Kidney (tissue), 13 donors: ENCODE measurements at regions not wholly inside any gene's neighbourhood (a gene's known extent, or its start where the extent isn't known, plus 50 kb on each side); places are given as distances from the start of the nearest gene placed in this dataset.

Experiments
- DNase-seq, 5 donors: peaks; one replicate each; pipeline ENCODE4 v3.0.0-alpha.2; 2013 to 2020
- FAIRE-seq: peaks from 2 replicates; lab custom pipeline; 2012; peaks lifted over from hg19 to GRCh38; lab: Jason Lieb, UNC
- H3K27ac ChIP-seq, 2 donors: one replicate each; pipeline ENCODE4 v1.7.0; 2013; ENCODE audit warnings: low read depth in 2 of 2, low read length in 2 of 2, inconsistent platforms in 1 of 2
- H3K27me3 ChIP-seq: one replicate; pipeline ENCODE4 v1.7.1; 2013; ENCODE audit warnings: low read length, inconsistent platforms; ENCODE audit not compliant: control insufficient read depth, insufficient read depth
- H3K36me3 ChIP-seq, 3 donors: one replicate each; pipeline versions ENCODE4 v1.7.0 to v1.7.1; 2013; ENCODE audit warnings: low read length in 3 of 3, control low read depth in 1 of 3, inconsistent platforms in 1 of 3; ENCODE audit not compliant: insufficient read depth in 3 of 3, control insufficient read depth in 2 of 3
- H3K4me1 ChIP-seq, 3 donors: one replicate each; pipeline versions ENCODE4 v1.7.0 to v1.7.1; 2013; ENCODE audit warnings: low read length in 3 of 3, inconsistent platforms in 1 of 3, low read depth in 1 of 3; ENCODE audit not compliant: control insufficient read depth in 2 of 3, insufficient read depth in 2 of 3
- H3K4me3 ChIP-seq, 3 donors: one replicate each; pipeline versions ENCODE4 v1.7.0 to v1.8.1; 2013; ENCODE audit warnings: low read length in 3 of 3, control low read depth in 1 of 3, inconsistent platforms in 1 of 3
- H3K9ac ChIP-seq, 3 donors: one replicate each; pipeline versions ENCODE4 v1.7.0 to v1.7.1; 2013; ENCODE audit warnings: low read length in 3 of 3, control low read depth in 1 of 3, inconsistent platforms in 1 of 3
- H3K9me3 ChIP-seq, 3 donors: one replicate each; pipeline versions ENCODE4 v1.7.0 to v1.7.1; 2013; ENCODE audit warnings: low read length in 3 of 3, control low read depth in 1 of 3, inconsistent platforms in 1 of 3; ENCODE audit not compliant: control insufficient read depth in 2 of 3, insufficient read depth in 1 of 3
- CTCF ChIP-seq: IDR thresholded peaks from 3 replicates; pipeline ENCODE4 v1.5.1; 2012; ENCODE audit warnings: mild to moderate bottlenecking, moderate library complexity, borderline replicate concordance; ENCODE audit not compliant: insufficient read depth; ENCODE audit errors: extremely low read depth
- intact Hi-C: fragments of 100-400 bp; cut with DNase I; formaldehyde crosslinking; loops from one replicate; pipeline ENCODE4 v1.11.1; 2022
- donor health status: control.
- donor health status: control.
- donor health status: control.
- donor health status: control.
- donor health status: control.
- donor health status: DM: yes; HTN: yes; CAD: no.
- donor health status: Normal renal cell carcinoma (clear cell type).

GRCh38 chr2:221969087-221969829, 329.5 kb downstream of the PAX3 start:
- TF ChIP-seq CTCF: peak; percentile 74
- Histone ChIP-seq H3K4me3 (no peak overlapping the region), H3K27ac (no peak overlapping the region), H3K9ac (no peak overlapping the region), H3K27me3 (no peaks in the 10 kb centered on the region), H3K4me1 (no peaks in the 10 kb centered on the region), H3K9me3 (no peaks in the 10 kb centered on the region), H3K36me3 (no peaks in the 10 kb centered on the region)
- FAIRE-seq (peak; percentile 90), DNase-seq (peak in 3 of 5 donors; percentile 15 to 65 (median 46))
- intact Hi-C loops: no loop called here

- H3K4me3 ChIP-seq: no peak overlapping the region
- no peaks in the 10 kb centered on the region for H3K4me1 ChIP-seq
- H3K27ac ChIP-seq: no peak overlapping the region
- H3K36me3 ChIP-seq: no peaks in the 10 kb centered on the region
- H3K9ac ChIP-seq: no peak overlapping the region
- H3K27me3 ChIP-seq: no peaks in the 10 kb centered on the region
- no peak for TF ChIP-seq CTCF
- intact Hi-C loops: no loop called here
- H3K9me3 ChIP-seq: no peaks in the 10 kb centered on the region
- DNase-seq (no peak), FAIRE-seq (no peak)
Observed at GRCh38 chr2:221962186-221962585, 336.6 kb downstream of the PAX3 start.

- DNase-seq: no peak
- FAIRE-seq: no peak
- intact Hi-C loops: no loop called here
Observed at GRCh38 chr2:221961561-221961960, 337.2 kb downstream of the PAX3 start.

More at GRCh38 chr2:221961561-221961960, 337.2 kb downstream of the PAX3 start:
- Histone ChIP-seq H3K36me3 (no peaks in the 10 kb centered on the region), H3K9me3 (no peaks in the 10 kb centered on the region), H3K27ac (no peak overlapping the region), H3K4me3 (no peak overlapping the region), H3K9ac (no peak overlapping the region), H3K27me3 (no peaks in the 10 kb centered on the region), H3K4me1 (no peaks in the 10 kb centered on the region)
- no peak for TF ChIP-seq CTCF
